SH-SY5Y (cell line): ENCODE measurements at regions not wholly inside any gene's neighbourhood (a gene's known extent, or its start where the extent isn't known, plus 50 kb on each side); places are given as distances from the start of the nearest gene placed in this dataset.

Source experiments
- GATA2 ChIP-seq: IDR thresholded peaks from 2 replicates; pipeline ENCODE4 v1.6.1; 2011; ENCODE audit warnings: mild to moderate bottlenecking, low read depth, low read length
- GATA3 ChIP-seq: IDR thresholded peaks from 2 replicates; pipeline ENCODE4 v1.6.1; 2011; ENCODE audit warnings: low read depth, mild to moderate bottlenecking, low read length, moderate library complexity

- TF ChIP-seq GATA3 (no peak), GATA2 (no peak)
Measured at GRCh38 chr6:164826831-164827468, 482.5 kb downstream of the C6orf118 start.
